ENCODE measurements at regions not wholly inside any gene's neighbourhood (a gene's known extent, or its start where the extent isn't known, plus 50 kb on each side); places are given as distances from the start of the nearest gene placed in this dataset.
"Not testable (repeated sequence)": the region's sequence is repeated elsewhere in the genome, so short reads cannot be mapped to it uniquely, and the experiment has no call there.

GRCh38 chr19:29154163-29154562 lies 58.8 kb downstream of the UQCRFS1 start:
- H3K9me3 ChIP-seq (ENCODE audit: control insufficient read depth in 2 of 2, low read length in 2 of 2), result peaks cover 6 to 10% of the 10 kb centered on the region in 2 experiments
- peaks cover 5% of the 10 kb centered on the region for H3K36me3 Mint-ChIP-seq
- H3K4me1 Mint-ChIP-seq, result no peaks in the 10 kb centered on the region
- H3K36me3 ChIP-seq (ENCODE audit: control insufficient read depth, insufficient read depth, low read length), result no peaks in the 10 kb centered on the region
- no peak for ATAC-seq (ENCODE audit: low read depth in 2 of 2)
- DNase-seq, result no peak
- H3K27me3 Mint-ChIP-seq, result no peaks in the 10 kb centered on the region
- H3K27ac Mint-ChIP-seq, result no peak overlapping the region
- no peak overlapping the region for H3K27ac ChIP-seq (ENCODE audit: insufficient read depth, low read length, poor library complexity, severe bottlenecking)
- H3K9me3 Mint-ChIP-seq, result peaks cover 3 to 35% (median 12%) of the 10 kb centered on the region in 7 donors
- no peak overlapping the region for H3K4me3 ChIP-seq (ENCODE audit: low read depth, low read length)
- no peak overlapping the region for H3K4me3 Mint-ChIP-seq
- H3K4me1 ChIP-seq (ENCODE audit: control insufficient read depth, insufficient read depth, low read length, poor library complexity, severe bottlenecking), result no peaks in the 10 kb centered on the region
- H3K27me3 ChIP-seq (ENCODE audit: control insufficient read depth, insufficient read depth, low read length), result no peaks in the 10 kb centered on the region

- H3K27me3 ChIP-seq (ENCODE audit: control insufficient read depth, insufficient read depth, low read length), result no peaks in the 10 kb centered on the region
- H3K4me3 ChIP-seq (ENCODE audit: low read depth, low read length), result no peak overlapping the region
- Mint-ChIP-seq H3K4me3 (no peak overlapping the region), H3K9me3 (peaks cover 0 to 15% (median 3%) of the 10 kb centered on the region in 7 donors), H3K27me3 (peaks cover 4% of the 10 kb centered on the region), H3K4me1 (no peaks in the 10 kb centered on the region), H3K27ac (no peak overlapping the region), H3K36me3 (no peaks in the 10 kb centered on the region)
- ATAC-seq (ENCODE audit: low read depth in 2 of 2), result no peak
- DNase-seq, result no peak
- H3K27ac ChIP-seq (ENCODE audit: insufficient read depth, low read length, poor library complexity, severe bottlenecking), result no peak overlapping the region
- H3K9me3 ChIP-seq (ENCODE audit: control insufficient read depth in 2 of 2, low read length in 2 of 2), result peaks cover 1 to 6% of the 10 kb centered on the region in 2 experiments
- no peaks in the 10 kb centered on the region for H3K4me1 ChIP-seq (ENCODE audit: control insufficient read depth, insufficient read depth, low read length, poor library complexity, severe bottlenecking)
- H3K36me3 ChIP-seq (ENCODE audit: control insufficient read depth, insufficient read depth, low read length), result no peaks in the 10 kb centered on the region
These were observed 67.2 kb downstream of the UQCRFS1 start for GRCh38 chr19:29145756-29146155.

DNA sequence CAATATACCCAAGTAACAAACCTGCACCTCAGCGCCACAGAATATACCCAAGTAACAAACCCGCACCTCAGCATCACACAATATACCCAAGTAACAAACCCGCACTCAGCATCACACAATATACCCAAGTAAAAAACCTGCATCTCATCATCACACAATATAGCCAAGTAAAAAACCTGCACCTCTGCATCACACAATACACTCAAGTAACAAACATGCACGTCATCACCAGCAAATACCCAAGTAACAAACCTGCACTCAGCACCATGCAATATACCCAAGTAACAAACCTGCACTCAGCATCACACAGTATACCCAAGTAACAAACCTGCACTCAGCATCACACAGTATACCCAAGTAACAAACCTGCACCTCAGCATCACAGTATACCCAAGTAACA lies 69.8 kb downstream of the UQCRFS1 start:
- Mint-ChIP-seq H3K9me3 (peaks cover 0 to 39% (median 7%) of the 10 kb centered on the region in 7 donors), H3K4me3 (no peak overlapping the region), H3K36me3 (no peaks in the 10 kb centered on the region), H3K27ac (no peak overlapping the region), H3K4me1 (no peaks in the 10 kb centered on the region), H3K27me3 (peaks cover 4% of the 10 kb centered on the region)
- peaks cover 19 to 30% of the 10 kb centered on the region in 2 experiments for H3K9me3 ChIP-seq (ENCODE audit: control insufficient read depth in 2 of 2, low read length in 2 of 2)
- no peak overlapping the region for H3K4me3 ChIP-seq (ENCODE audit: low read depth, low read length)
- ATAC-seq (ENCODE audit: low read depth in 2 of 2), result no peak
- H3K27ac ChIP-seq (ENCODE audit: insufficient read depth, low read length, poor library complexity, severe bottlenecking), result no peak overlapping the region
- no peaks in the 10 kb centered on the region for H3K27me3 ChIP-seq (ENCODE audit: control insufficient read depth, insufficient read depth, low read length)
- no peaks in the 10 kb centered on the region for H3K4me1 ChIP-seq (ENCODE audit: control insufficient read depth, insufficient read depth, low read length, poor library complexity, severe bottlenecking)
- DNase-seq, result no peak
- no peaks in the 10 kb centered on the region for H3K36me3 ChIP-seq (ENCODE audit: control insufficient read depth, insufficient read depth, low read length)

GRCh38 chr19:29139227-29139626 lies 73.7 kb downstream of the UQCRFS1 start:
- Histone ChIP-seq H3K27ac (ENCODE audit: insufficient read depth, low read length, poor library complexity, severe bottlenecking) (no peak overlapping the region), H3K27me3 (ENCODE audit: control insufficient read depth, insufficient read depth, low read length) (no peaks in the 10 kb centered on the region), H3K36me3 (ENCODE audit: control insufficient read depth, insufficient read depth, low read length) (no peaks in the 10 kb centered on the region), H3K4me1 (ENCODE audit: control insufficient read depth, insufficient read depth, low read length, poor library complexity, severe bottlenecking) (no peaks in the 10 kb centered on the region), H3K9me3 (ENCODE audit: control insufficient read depth in 2 of 2, low read length in 2 of 2) (peaks cover 19 to 30% of the 10 kb centered on the region in 2 experiments), H3K4me3 (ENCODE audit: low read depth, low read length) (no peak overlapping the region)
- Mint-ChIP-seq H3K36me3 (no peaks in the 10 kb centered on the region), H3K9me3 (peaks cover 0 to 68% (median 10%) of the 10 kb centered on the region in 7 donors), H3K27me3 (no peaks in the 10 kb centered on the region), H3K4me3 (no peak overlapping the region), H3K4me1 (no peaks in the 10 kb centered on the region), H3K27ac (no peak overlapping the region)
- DNase-seq (no peak), ATAC-seq (ENCODE audit: low read depth in 2 of 2) (no peak)

GRCh38 chr19:29138206-29138605 lies 74.7 kb downstream of the UQCRFS1 start:
- H3K9me3 Mint-ChIP-seq, result peaks cover 0 to 69% (median 13%) of the 10 kb centered on the region in 7 donors
- H3K27ac Mint-ChIP-seq; H3K27me3 ChIP-seq (ENCODE audit: control insufficient read depth, insufficient read depth, low read length); H3K4me1 Mint-ChIP-seq; DNase-seq; H3K36me3 Mint-ChIP-seq; H3K27ac ChIP-seq (ENCODE audit: insufficient read depth, low read length, poor library complexity, severe bottlenecking); H3K4me1 ChIP-seq (ENCODE audit: control insufficient read depth, insufficient read depth, low read length, poor library complexity, severe bottlenecking); H3K36me3 ChIP-seq (ENCODE audit: control insufficient read depth, insufficient read depth, low read length); H3K4me3 ChIP-seq (ENCODE audit: low read depth, low read length); ATAC-seq (ENCODE audit: low read depth in 2 of 2); H3K4me3 Mint-ChIP-seq; H3K27me3 Mint-ChIP-seq: not testable (repeated sequence)
- H3K9me3 ChIP-seq (ENCODE audit: control insufficient read depth in 2 of 2, low read length in 2 of 2), result peaks cover 19 to 30% of the 10 kb centered on the region in 2 experiments

- Histone ChIP-seq H3K27ac (ENCODE audit: insufficient read depth, low read length, poor library complexity, severe bottlenecking) (no peak overlapping the region), H3K36me3 (ENCODE audit: control insufficient read depth, insufficient read depth, low read length) (no peaks in the 10 kb centered on the region), H3K9me3 (ENCODE audit: control insufficient read depth in 2 of 2, low read length in 2 of 2) (no peaks in the 10 kb centered on the region), H3K4me3 (ENCODE audit: low read depth, low read length) (no peak overlapping the region), H3K4me1 (ENCODE audit: control insufficient read depth, insufficient read depth, low read length, poor library complexity, severe bottlenecking) (no peaks in the 10 kb centered on the region), H3K27me3 (ENCODE audit: control insufficient read depth, insufficient read depth, low read length) (no peaks in the 10 kb centered on the region)
- no peak overlapping the region for H3K27ac Mint-ChIP-seq
- no peaks in the 10 kb centered on the region for H3K4me1 Mint-ChIP-seq
- ATAC-seq (ENCODE audit: low read depth in 2 of 2) (no peak), DNase-seq (no peak)
- H3K27me3 Mint-ChIP-seq, result no peaks in the 10 kb centered on the region
- H3K4me3 Mint-ChIP-seq, result no peak overlapping the region
- H3K36me3 Mint-ChIP-seq, result no peaks in the 10 kb centered on the region
- H3K9me3 Mint-ChIP-seq, result peaks cover 0 to 30% (median 7%) of the 10 kb centered on the region in 7 donors
These were observed 81.5 kb downstream of the UQCRFS1 start for GRCh38 chr19:29131456-29131855.

DNA sequence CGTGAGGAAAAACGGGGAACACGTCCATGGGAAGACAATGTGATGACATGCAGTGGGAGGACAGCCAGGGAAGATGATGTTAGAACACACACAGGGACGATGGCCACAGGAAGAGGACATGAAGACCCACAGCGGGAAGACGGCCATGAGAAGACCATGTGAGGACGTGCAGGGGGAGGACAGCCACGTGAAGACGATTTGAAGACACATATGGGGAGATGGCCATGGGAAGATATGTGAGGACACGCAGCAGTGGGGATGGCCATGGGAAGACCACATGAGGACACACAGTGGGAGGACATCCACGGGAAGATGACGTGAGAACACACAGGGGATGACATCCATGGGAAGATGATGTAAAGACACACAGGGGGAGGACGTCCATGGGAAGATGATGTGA lies 83.8 kb downstream of the UQCRFS1 start:
- no peaks in the 10 kb centered on the region for H3K36me3 Mint-ChIP-seq
- DNase-seq, result no peak
- no peak overlapping the region for H3K27ac Mint-ChIP-seq
- H3K4me1 Mint-ChIP-seq, result no peaks in the 10 kb centered on the region
- no peaks in the 10 kb centered on the region for H3K27me3 Mint-ChIP-seq
- Histone ChIP-seq H3K27me3 (ENCODE audit: control insufficient read depth, insufficient read depth, low read length) (no peaks in the 10 kb centered on the region), H3K9me3 (ENCODE audit: control insufficient read depth in 2 of 2, low read length in 2 of 2) (no peaks in the 10 kb centered on the region), H3K27ac (ENCODE audit: insufficient read depth, low read length, poor library complexity, severe bottlenecking) (no peak overlapping the region), H3K36me3 (ENCODE audit: control insufficient read depth, insufficient read depth, low read length) (no peaks in the 10 kb centered on the region), H3K4me1 (ENCODE audit: control insufficient read depth, insufficient read depth, low read length, poor library complexity, severe bottlenecking) (no peaks in the 10 kb centered on the region), H3K4me3 (ENCODE audit: low read depth, low read length) (no peak overlapping the region)
- no peak overlapping the region for H3K4me3 Mint-ChIP-seq
- H3K9me3 Mint-ChIP-seq, result peaks cover 0 to 14% (median 5%) of the 10 kb centered on the region in 7 donors
- ATAC-seq (ENCODE audit: low read depth in 2 of 2), result no peak

GRCh38 chr19:29128203-29128602 lies 84.7 kb downstream of the UQCRFS1 start:
- no peaks in the 10 kb centered on the region for H3K27me3 Mint-ChIP-seq
- no peaks in the 10 kb centered on the region for H3K27me3 ChIP-seq (ENCODE audit: control insufficient read depth, insufficient read depth, low read length)
- H3K4me1 Mint-ChIP-seq, result no peaks in the 10 kb centered on the region
- no peaks in the 10 kb centered on the region for H3K9me3 ChIP-seq (ENCODE audit: control insufficient read depth in 2 of 2, low read length in 2 of 2)
- no peaks in the 10 kb centered on the region for H3K4me1 ChIP-seq (ENCODE audit: control insufficient read depth, insufficient read depth, low read length, poor library complexity, severe bottlenecking)
- H3K9me3 Mint-ChIP-seq, result peaks cover 1 to 9% (median 4%) of the 10 kb centered on the region in 7 donors
- no peaks in the 10 kb centered on the region for H3K36me3 ChIP-seq (ENCODE audit: control insufficient read depth, insufficient read depth, low read length)
- no peak overlapping the region for H3K27ac Mint-ChIP-seq
- ATAC-seq (ENCODE audit: low read depth in 2 of 2), result no peak
- no peak overlapping the region for H3K27ac ChIP-seq (ENCODE audit: insufficient read depth, low read length, poor library complexity, severe bottlenecking)
- DNase-seq, result no peak
- H3K36me3 Mint-ChIP-seq, result no peaks in the 10 kb centered on the region
- no peak overlapping the region for H3K4me3 Mint-ChIP-seq
- H3K4me3 ChIP-seq (ENCODE audit: low read depth, low read length), result no peak overlapping the region

All from CD4-positive, CD25-positive, alpha-beta regulatory T cell (primary cell).